ENCODE measurements at regions not wholly inside any gene's neighbourhood (a gene's known extent, or its start where the extent isn't known, plus 50 kb on each side); places are given as distances from the start of the nearest gene placed in this dataset.
A peak's percentile ranks its signal among the peaks of the same experiment; 100 is the strongest.

- CTCF ChIA-PET, result interaction anchor here (0.6 to 1.1 kb wide), 3 partner anchors 13 to 576 kb away, joined by 3 to 4 read pairs (median 3); no protein-coding TSS in a partner anchor
- POLR2A ChIA-PET, result interaction anchor here (1.3 to 1.5 kb wide), 2 partner anchors 17 to 19 kb away, joined by 3 to 10 read pairs; no protein-coding TSS in a partner anchor
- BruUV-seq (replicated peaks), result no TSS peak
- intact Hi-C loops (cut with micrococcal nuclease), result no loop called here
- no peak for TF ChIP-seq CTCF (IDR thresholded peaks at IDR 0.05; ENCODE audit: unreplicated experiment)
- Mint-ChIP-seq H3K27ac (ENCODE audit: low read depth, unreplicated experiment) (no peak overlapping the region), H3K9me3 (ENCODE audit: unreplicated experiment) (no peaks in the 10 kb centered on the region), H3K36me3 (ENCODE audit: insufficient read depth, unreplicated experiment) (no peaks in the 10 kb centered on the region), H3K4me3 (ENCODE audit: unreplicated experiment) (no peak overlapping the region), H3K27me3 (ENCODE audit: insufficient read depth, unreplicated experiment) (no peaks in the 10 kb centered on the region), H3K4me1 (ENCODE audit: insufficient read depth, unreplicated experiment) (peaks cover 10% of the 10 kb centered on the region)
- DNase-seq (ENCODE audit: unreplicated experiment), result no peak
Observed at GRCh38 chr1:193726722-193727121, 540.3 kb upstream of the B3GALT2 start.

GRCh38 chr1:193712392-193712791, 526.0 kb upstream of the B3GALT2 start:
- BruUV-seq (replicated peaks), result no TSS peak
- no peak for TF ChIP-seq CTCF (IDR thresholded peaks at IDR 0.05; ENCODE audit: unreplicated experiment)

GRCh38 chr1:193709607-193710006, 523.2 kb upstream of the B3GALT2 start:
- Mint-ChIP-seq H3K27ac (ENCODE audit: low read depth, unreplicated experiment) (peak overlapping the region; percentile 42), H3K4me1 (ENCODE audit: insufficient read depth, unreplicated experiment) (peaks cover 30% of the 10 kb centered on the region), H3K36me3 (ENCODE audit: insufficient read depth, unreplicated experiment) (no peaks in the 10 kb centered on the region), H3K9me3 (ENCODE audit: unreplicated experiment) (no peaks in the 10 kb centered on the region), H3K4me3 (ENCODE audit: unreplicated experiment) (no peak overlapping the region), H3K27me3 (ENCODE audit: insufficient read depth, unreplicated experiment) (no peaks in the 10 kb centered on the region)
- POLR2A ChIA-PET, result interaction anchor here (0.6 to 2.2 kb wide), 10 partner anchors 8 to 304 kb away, joined by 3 to 17 read pairs (median 4); no protein-coding TSS in a partner anchor
- CTCF ChIA-PET, result interaction anchor here (0.8 to 1.0 kb wide), 2 partner anchors 19 to 28 kb away, joined by 3 to 5 read pairs; no protein-coding TSS in a partner anchor
- intact Hi-C loops (cut with micrococcal nuclease), result no loop called here
- peak; percentile 75 for DNase-seq (ENCODE audit: unreplicated experiment)
- BruUV-seq (replicated peaks), result no TSS peak
- TF ChIP-seq CTCF (IDR thresholded peaks at IDR 0.05; ENCODE audit: unreplicated experiment), result no peak

More at GRCh38 chr1:193712392-193712791, 526.0 kb upstream of the B3GALT2 start:
- POLR2A ChIA-PET, result no interaction called here
- Mint-ChIP-seq H3K27me3 (ENCODE audit: insufficient read depth, unreplicated experiment) (no peaks in the 10 kb centered on the region), H3K36me3 (ENCODE audit: insufficient read depth, unreplicated experiment) (no peaks in the 10 kb centered on the region), H3K27ac (ENCODE audit: low read depth, unreplicated experiment) (no peak overlapping the region), H3K9me3 (ENCODE audit: unreplicated experiment) (peaks cover 5% of the 10 kb centered on the region), H3K4me3 (ENCODE audit: unreplicated experiment) (no peak overlapping the region), H3K4me1 (ENCODE audit: insufficient read depth, unreplicated experiment) (peaks cover 18% of the 10 kb centered on the region)
- intact Hi-C loops (cut with micrococcal nuclease), result no loop called here
- CTCF ChIA-PET, result no interaction called here
- DNase-seq (ENCODE audit: unreplicated experiment), result no peak

- DNase-seq (ENCODE audit: unreplicated experiment), result peak; percentile 73
- H3K27me3 Mint-ChIP-seq (ENCODE audit: insufficient read depth, unreplicated experiment), result no peaks in the 10 kb centered on the region
- H3K36me3 Mint-ChIP-seq (ENCODE audit: insufficient read depth, unreplicated experiment), result no peaks in the 10 kb centered on the region
- intact Hi-C loops (cut with micrococcal nuclease), result no loop called here
- H3K4me3 Mint-ChIP-seq (ENCODE audit: unreplicated experiment), result no peak overlapping the region
- BruUV-seq (replicated peaks), result TSS peak; percentile 96
- CTCF ChIA-PET, result interaction anchor here (0.6 to 0.7 kb wide), 3 partner anchors 48 to 572 kb away, joined by 3 to 5 read pairs (median 3); no protein-coding TSS in a partner anchor
- peak overlapping the region; percentile 57 for H3K27ac Mint-ChIP-seq (ENCODE audit: low read depth, unreplicated experiment)
- H3K9me3 Mint-ChIP-seq (ENCODE audit: unreplicated experiment), result no peaks in the 10 kb centered on the region
- TF ChIP-seq CTCF (IDR thresholded peaks at IDR 0.05; ENCODE audit: unreplicated experiment), result no peak
- H3K4me1 Mint-ChIP-seq (ENCODE audit: insufficient read depth, unreplicated experiment), result peaks cover 30% of the 10 kb centered on the region
- POLR2A ChIA-PET, result interaction anchor here (0.6 to 1.5 kb wide), 7 partner anchors 9 to 306 kb away, joined by 3 to 7 read pairs (median 3); no protein-coding TSS in a partner anchor
Observed at GRCh38 chr1:193707271-193708021, 521.0 kb upstream of the B3GALT2 start.
